HG03045 (cell line): ENCODE measurements at regions not wholly inside any gene's neighbourhood (a gene's known extent, or its start where the extent isn't known, plus 50 kb on each side); places are given as distances from the start of the nearest gene placed in this dataset.
"Not testable (repeated sequence)": the region's sequence is repeated elsewhere in the genome, so short reads cannot be mapped to it uniquely, and the experiment has no call there.

Source experiments
- ATAC-seq: cut with Tn5 transposase; IDR thresholded peaks from one replicate; pipeline ENCODE4 v1.9.1; 2021; ENCODE audit warnings: mild to moderate bottlenecking, moderate library complexity; ENCODE audit not compliant: unreplicated experiment

DNA sequence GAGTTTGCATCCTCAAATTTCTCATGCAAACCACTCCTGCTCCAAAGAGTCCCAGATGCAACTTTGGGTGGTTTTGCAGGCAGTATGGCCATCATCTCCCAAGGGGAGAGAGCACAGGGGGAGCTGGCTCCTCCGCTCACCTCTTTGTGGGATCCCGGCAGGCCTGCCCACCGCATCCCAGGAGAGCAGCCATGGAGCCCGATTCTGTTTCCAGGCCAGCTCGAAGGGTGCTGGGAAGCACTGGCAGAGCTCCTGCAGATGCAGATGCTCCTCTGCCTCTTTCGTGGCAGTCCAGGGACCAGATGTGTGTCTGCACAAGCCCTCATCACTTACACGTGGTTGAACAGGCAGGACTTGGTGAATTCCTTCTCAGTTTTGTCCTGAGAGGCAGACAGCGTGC lies 239.3 kb upstream of the SGCG start:
- not testable (repeated sequence) for ATAC-seq

DNA sequence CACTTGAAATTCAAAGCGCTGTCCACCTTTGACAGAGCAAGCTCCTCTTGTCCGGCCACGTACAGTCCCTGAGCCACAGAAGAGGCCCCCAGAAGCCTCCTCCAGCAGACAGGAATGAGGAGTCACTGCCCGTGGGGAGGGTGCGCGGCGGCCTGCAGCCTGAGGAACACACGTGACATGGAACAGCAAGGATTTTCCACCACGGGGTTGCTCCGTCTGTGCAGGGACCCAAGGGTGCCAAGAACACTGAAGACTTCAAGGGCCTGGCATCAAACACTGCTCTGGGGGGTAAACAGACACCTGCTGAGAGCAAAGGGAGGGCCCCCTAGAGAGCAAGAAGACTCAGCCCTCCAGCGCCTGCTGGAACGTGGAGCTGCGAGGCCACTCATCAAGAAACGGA lies 237.9 kb upstream of the SGCG start:
- not testable (repeated sequence) for ATAC-seq

DNA sequence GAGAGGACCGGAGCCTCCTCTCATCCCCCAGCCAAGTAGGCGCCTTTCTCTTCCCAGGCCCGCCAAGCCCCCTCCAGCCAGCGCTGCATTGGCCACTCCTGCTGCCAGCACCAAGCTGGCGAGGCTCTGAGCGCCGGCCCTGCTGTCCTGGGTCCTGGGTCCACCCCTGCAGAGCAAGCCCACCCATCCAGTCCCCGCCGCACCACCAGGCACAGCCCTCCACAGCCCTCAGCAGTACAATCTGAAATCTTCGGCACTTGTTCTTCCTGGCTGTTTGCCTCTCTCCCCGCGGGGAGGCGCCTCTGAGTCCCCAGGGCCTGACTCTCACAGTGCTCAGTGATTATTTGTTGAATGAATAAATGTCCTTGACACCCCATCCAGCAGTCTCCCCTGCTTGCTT lies 236.4 kb upstream of the SGCG start:
- no peak for ATAC-seq

DNA sequence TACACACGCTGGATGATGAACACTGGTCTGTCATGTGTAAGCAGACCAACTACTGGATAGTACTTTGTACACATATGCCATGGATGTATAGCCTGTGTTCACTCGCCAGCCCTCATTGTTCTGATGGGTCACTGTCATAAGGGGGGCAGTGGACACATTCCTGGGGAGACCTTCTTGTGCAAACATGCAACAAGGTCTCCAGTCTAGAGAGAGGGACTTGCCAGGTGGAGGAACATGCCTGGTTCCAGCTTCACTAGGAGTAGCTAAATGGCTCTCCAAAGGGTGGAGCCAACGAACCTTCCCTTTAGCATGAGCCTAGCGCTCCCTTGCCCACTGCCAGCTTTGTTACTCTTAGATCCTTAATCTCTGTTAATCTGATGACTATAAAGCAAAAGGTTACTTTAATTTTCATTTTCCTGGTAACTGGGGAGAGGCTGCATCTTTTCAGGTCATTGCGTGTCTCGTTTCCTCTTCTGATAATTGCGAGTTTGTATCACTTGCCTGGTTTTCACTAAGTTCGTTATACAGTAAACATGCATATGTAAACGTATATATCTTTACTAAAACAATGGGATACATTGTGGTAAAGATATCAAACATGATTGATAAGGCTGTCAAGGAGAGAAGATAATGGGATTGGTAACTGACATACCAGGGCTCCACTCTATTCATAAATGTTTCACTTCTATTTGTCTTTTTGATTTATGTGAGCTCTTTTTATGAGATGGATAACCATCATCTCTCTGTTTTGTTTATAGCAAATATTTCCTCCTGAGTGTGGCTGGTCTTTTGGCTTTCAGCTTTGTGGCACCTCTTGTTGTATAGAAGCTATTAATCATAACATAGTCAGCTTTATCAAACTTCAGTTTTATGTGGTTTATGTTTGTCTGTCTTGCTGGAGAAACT lies 235.2 kb upstream of the SGCG start:
- ATAC-seq = no peak

DNA sequence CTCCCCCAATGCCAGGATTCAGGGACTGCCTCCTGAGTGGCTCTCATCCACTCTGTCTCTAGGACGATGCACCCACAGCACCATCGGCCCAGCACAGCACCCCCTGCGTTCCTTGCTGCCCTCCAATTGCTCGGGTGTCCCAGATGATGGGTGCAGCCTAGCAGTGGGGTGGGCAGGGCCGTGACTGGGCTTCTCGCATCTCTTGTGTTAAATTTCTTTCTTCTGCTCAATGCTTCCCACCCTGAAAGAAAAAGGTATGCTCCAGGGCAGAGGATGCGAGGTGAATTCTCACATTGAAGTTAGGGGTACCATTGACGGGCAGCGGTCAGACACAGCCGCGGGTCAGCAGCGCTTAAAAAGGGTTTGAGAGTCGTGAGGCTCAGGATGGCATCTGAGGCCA lies 232.4 kb upstream of the SGCG start:
- no peak for ATAC-seq

DNA sequence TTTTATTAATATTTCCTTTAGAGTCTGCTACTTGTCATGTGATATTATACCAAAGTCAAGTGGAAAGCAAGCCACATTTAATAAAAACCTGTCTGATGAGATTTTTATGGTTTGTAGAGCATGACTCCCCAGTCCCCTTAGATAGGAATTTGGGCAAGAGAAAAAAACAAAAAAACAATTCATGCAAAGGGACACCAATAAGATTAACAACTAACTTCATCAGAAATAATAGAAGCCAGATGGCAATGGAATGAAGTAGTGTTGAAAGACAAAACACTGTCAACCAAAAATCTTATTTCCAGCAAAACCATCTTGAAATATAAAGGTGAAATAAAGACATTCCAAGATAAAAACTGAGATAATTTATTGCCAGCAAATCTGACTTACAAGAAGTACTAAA lies 228.8 kb upstream of the SGCG start:
- ATAC-seq = not testable (repeated sequence)

DNA sequence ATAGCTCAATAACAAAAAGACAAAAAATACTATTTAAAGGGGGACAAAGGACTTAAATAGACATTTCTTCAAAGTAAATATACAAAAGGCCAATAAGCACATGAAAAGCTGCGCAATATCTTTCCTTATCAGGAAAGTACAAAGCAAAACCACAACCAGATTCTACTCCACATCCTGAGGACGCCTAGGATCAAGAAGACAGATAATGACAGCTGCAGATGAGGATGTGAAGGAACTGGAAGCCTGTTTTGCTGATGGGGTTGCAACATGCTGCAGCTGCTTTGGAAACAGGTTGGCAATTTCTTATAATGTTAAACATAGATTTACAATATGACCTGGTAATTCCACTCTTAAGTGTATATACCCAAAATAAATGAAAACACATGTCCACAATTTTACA lies 225.6 kb upstream of the SGCG start:
- ATAC-seq = not testable (repeated sequence)

DNA sequence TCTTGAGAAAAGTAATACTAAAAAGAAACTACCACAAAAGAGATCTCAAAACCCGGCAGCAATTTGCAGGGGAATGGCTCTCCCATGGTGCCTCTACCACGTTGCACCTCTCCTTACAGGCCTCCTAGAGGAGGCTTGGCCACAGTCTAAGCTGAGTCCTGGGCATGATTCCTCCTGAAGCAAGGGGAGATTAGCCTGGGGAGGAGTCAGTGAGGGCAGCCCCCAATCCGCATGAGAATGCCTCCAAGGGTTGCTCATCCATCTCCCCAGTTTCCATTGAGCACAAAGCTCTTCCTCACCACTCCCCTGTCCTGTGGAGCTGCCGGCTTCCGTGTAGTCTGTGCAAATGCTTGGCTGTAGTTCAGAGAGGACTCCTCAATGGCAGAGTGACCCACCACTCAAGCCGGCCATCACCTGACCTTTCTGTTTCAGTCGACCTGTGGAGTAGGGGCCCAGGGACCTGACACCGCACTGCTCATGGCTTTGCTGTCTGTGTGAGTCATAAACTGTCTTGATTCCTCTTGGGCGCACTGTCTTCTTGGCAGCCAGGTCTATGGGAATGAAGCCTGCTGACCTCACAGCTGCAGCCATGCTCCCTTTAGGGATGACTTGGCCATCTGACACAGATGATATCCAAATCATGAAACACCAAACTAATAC lies 224.2 kb upstream of the SGCG start:
- ATAC-seq = not testable (repeated sequence)

DNA sequence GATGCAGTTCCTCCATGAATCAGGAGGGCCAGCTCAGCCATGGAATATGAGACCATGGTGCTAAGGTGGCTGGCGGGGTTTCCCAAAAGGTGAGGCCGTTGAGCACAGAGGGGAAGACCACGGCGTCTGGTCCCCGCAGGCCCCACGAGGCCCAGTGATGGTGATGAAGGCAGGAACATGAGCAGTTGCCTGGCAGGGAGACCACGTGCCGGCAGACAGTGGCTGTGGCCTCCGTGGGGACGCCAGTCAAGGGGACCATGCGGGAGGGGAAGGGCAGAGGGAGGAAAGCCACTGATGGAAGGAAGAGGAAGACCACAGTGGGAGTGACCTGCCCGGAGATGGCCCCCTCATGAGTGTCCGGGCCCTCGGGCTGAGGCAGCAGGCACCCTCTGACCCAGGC lies 220.9 kb upstream of the SGCG start:
- not testable (repeated sequence) for ATAC-seq

DNA sequence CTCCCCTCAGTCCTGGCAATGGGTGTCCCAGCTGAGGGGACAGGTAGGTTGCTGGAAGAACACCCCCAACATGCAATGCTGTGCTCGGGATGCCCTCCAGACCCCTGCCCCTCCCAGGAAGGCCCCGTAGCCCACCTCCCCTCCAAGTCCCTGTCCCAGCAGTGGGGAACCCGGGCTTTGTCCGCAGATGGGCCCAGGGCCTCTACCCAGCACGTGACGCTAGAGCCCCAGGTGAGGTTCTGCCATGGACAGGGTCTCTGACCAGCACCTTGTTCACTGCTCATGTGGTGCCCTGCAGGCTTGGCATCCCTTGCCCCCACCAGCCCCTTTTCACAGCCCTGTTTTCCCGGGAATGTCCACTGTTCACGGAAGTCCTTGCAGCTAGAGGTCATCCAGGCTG lies 220.0 kb upstream of the SGCG start:
- ATAC-seq = no peak

DNA sequence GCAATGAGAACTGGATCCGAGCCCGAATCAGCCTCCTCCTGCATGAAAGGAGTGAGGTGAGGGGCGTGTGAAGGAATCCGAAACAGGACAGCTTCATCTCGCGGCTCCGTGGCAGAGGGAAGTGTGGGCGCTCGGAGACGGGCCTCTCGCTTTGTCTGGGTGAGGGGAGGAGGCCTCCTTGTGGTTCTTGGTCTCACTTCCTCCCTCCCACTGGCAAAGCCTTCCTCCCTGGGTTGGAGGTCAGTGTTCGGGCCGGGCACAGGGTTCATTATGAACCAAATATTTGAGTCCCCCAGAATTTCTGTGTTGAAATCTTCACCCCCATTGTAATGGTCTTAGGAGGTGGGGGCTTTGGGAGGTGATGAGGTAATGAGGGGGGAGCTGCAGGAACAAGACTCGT lies 219.4 kb upstream of the SGCG start:
- not testable (repeated sequence) for ATAC-seq

DNA sequence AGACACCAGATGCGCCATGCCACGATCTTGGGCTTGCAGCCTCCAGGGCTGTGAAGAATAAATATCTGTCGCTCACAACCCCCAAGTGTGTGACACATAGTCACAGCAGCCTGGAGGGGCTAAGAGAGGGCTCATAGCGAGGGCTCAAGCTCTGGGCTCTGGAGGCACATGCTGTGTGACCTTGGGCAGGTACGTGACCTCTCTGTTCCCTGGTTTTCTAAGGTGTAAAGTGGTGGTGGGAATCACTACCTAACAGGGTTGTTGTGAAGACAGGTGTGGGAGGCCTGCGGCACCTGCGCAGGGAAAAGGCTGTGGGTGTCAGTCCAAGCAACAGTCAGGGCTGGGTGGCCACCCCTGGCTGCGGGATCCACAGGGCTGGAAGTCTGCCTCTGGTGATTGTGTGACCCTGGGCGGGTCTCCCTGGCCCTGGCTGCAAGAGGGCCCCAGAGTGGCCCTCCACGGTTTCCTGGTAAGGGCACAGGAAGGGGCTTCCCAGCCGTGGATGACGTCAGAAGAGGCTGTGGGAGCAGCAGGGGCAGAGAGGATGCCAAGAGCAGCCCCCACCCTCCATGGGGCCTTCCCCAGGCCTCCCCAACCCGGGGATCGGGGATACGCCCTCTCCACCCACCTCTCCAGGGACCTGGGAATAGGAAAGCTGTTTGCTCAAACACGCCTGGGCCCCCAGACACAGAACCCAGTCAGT lies 218.8 kb upstream of the SGCG start:
- no peak for ATAC-seq

DNA sequence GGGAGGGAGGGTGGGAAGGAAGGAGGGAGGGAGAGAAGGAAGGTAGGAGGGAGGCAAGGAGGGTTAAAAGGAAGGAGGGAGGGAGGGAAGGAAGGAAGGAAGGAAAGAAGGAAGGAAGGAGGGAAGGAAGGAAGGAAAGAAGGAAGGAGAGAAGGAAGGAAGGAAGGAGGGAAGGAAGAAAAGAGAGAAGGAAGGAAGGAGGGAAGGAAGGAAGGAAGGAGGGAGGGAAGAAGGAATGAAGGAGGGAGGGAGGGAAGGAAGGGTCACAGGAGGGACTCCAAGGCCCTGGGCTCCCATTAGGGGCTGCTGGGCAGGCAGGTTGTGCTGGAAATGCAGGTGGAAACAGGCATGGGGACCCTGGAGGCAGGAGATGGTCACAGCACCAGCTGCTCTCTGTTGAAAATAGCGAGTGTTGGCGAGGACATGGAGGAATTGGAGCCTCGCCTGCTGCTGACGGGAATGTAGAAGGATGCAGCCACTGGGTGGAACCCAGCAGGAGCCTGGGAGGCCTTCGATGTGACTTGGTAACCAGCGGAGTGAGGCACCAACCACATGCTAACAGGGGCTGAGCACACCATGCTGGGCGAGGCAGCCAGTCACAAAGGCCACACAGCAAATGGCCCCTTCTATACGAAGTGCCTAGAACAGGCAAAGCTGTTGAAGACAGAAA lies 217.3 kb upstream of the SGCG start:
- not testable (repeated sequence) for ATAC-seq

DNA sequence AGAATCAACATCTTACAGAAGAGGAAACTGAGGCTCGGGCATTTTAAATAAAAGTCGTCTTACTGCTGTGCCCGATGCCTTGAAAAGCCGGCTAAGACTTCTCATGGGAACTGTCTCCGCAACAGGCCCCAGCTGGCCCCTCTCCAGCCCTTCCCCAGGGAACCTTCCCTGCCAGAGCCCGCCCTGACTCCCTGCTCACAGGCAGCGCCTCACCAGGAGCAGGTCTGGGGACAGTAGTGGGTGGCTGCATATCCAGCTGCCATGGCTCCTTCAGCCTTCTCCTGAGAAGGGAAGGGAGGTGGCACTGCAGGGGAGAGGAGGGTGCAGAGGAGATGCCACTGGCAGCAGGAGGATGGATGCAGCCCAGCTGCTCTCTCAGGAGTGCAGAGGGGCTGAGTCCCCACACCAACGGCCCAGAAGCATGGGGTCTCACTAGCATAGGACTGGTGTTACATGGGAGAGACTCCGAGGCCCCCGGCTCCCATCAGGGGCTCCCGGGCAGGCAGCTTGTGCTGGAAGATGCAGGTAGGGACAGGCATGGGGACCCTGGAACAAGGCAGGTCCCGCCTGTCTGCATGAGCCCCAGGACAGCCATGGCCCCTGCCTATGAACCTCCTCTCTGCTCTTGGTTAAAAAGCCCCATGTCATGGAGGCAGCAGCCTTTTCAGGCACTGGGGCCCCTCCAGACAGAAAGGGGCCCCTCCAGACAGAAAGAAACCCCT lies 216.4 kb upstream of the SGCG start:
- no peak for ATAC-seq

DNA sequence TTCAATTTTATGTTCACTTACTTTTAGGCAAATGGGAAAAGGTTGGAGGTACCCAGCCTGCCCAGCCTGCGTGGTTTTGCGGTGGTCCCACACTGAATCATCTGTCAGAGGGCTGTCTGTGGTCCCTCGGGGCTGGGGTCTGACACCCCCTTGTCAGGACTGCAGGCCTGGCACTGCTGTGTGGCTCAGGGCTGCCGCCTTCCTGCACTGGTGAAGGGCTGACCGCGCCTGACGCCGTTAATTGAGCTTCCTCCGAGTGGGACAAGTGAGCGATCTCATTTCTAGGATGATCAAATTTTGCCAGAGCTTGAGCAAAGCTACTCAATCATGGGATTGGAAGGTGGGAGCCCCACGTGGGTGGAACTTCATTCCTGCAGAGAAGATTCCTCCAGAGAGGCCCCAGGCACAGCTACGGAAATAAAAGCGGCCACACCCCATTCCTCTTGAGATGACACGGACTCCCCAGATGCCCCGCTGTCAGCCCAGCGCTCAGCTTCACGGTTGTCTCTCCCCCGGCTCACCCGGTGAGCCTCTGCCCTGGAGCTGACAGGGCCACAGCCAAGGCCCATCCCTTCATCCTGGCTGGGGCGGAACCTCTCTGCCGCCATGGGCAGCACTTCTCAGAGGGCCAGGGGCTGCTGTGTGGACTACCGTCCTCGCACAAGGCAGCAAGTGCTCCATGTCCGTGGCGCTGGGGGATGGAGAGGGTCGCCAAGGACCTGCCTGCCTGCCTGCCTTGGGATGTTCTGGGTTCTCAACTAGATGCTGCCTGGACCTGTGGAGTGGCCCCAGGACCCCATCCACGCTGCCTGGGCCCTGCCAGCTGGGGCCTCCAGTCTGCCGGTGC lies 215.5 kb upstream of the SGCG start:
- not testable (repeated sequence) for ATAC-seq

DNA sequence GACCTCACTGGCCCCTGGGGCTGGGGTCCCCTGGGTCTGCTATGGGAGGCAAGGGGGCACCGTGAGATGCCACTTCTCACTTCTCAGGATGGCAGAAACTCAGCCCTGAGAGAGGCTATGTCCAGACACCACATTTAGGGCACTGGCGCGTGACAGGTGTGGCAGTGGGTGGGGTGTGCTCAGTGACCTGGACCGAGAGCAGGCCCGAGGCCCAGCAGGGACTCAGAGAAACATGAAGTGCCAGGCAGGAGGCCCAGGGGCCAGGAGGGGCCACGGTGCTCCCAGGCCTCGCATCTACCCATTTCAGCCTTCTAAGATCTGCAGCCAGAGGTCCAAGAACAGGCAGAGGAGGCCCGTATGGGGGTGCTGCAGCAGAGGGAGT lies 214.9 kb upstream of the SGCG start:
- not testable (repeated sequence) for ATAC-seq

DNA sequence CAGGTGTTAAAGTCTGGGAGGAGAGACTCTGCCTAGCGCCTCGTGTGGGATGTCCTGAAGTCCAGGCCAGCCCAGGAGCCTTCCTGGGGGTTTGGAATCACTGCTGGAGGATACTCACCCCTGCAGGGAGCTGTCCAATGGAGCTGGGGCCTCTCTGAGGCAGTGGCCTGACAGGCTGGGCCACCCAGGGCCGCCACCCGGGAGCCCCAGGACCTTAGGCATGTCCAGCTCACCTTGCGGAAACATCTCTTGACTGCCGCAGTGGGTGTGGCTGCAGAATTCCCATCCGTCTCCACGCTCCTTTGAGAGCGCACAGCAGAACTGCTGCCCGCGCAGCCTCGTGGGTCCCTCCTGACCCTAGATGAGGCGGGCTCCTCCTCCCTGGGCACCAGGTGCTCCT lies 214.0 kb upstream of the SGCG start:
- ATAC-seq = not testable (repeated sequence)

DNA sequence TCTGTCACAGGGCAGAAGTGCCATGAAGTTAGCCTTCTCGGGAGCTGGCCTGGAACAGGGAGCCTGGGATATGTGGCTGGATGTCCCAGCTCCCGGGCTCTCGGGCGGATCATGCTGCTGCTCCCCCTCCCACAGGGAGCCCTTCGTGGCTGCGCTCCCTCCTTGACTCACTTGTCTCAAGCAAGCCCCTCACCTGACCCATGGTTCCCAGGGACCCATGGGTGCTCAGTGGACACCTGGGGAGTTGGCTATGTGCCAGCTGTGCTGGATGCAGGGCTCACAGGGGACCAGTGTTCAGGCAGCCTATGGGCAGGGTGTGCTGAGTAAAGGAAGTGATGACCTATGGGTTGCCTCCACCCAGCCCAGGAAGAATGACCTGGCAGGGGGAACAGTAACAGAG lies 213.1 kb upstream of the SGCG start:
- ATAC-seq = no peak

DNA sequence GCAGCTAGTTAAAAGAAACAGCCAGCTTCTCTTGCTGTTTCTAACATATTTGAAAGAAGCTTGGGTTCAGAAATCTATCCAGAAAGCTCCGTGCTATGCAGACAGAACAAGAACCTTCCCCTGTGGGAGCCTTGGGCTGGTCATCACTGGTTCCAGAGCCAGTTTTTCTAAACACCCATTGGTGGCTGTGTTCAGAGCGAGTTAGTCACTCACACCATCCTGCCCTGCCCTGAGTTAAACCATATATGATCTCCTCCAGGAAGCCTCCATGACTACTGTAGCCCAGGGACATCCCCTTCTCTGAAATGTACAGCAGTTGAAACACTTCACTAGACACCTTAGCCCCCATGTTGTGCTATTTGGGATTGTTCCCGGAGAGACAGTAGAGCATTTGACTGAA lies 200.8 kb upstream of the SGCG start:
- ATAC-seq = no peak

DNA sequence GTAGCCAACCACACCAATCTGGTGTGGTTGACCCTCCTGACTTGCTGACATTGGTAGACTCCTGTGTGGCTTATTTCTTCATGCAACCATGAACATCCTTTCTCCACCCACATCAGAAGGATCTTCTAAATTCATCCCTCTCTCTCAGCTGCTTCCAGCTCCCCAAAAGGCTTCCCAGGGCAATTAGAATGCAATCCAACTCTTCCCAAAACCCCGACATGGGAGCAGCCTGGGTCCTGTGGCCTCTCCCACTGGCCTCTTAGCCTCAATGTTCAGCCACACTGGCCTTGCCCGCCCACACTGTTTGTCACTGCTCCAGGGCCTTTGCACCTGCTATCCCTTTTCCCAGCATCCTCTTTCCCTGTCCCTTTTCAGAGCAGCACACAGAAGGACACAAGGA lies 199.8 kb upstream of the SGCG start:
- no peak for ATAC-seq
